ENCODE measurements at regions not wholly inside any gene's neighbourhood (a gene's known extent, or its start where the extent isn't known, plus 50 kb on each side); places are given as distances from the start of the nearest gene placed in this dataset.

DNA sequence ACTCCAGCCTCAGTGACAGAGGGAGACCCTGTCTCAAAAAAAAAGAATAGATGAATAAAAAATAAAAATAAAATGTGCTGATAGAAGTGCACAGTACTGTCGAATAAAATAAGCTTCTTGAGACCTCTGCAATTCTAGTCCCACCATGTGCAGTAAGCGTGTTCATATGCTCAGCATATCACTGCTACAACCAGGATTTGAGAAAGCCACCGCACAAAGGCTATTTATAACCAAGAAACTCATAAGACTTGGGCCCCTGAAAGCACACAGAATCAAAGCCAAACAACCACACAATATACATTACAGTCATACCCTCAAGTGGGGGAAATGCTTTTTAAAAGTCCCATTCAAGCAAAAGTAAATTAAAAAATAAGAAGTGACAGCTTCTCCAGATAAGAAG, 56.5 kb upstream of the FXR1 start:
- 50 to 85% (median 82%) methylated on average over 3 of the region's 3 CpGs for WGBS, 5 donors
- no peak overlapping the region for H3K27ac ChIP-seq
- DNase-seq, result no peak
- H3K27me3 ChIP-seq, result peaks cover 0 to 3% (median 0%) of the 10 kb centered on the region in 3 donors
- H3K4me3 ChIP-seq, result no peak overlapping the region
- intact Hi-C loops (cut with DNase I; ENCODE audit: low total_unique reads), result no loop called here
- no peaks in the 10 kb centered on the region for H3K4me1 ChIP-seq
- TF ChIP-seq EP300 (IDR thresholded peaks at IDR 0.05) (no peak), POLR2A (IDR thresholded peaks at IDR 0.05) (no peak), POLR2AphosphoS5 (IDR thresholded peaks at IDR 0.05) (no peak)
- TF ChIP-seq, protein P1, sequence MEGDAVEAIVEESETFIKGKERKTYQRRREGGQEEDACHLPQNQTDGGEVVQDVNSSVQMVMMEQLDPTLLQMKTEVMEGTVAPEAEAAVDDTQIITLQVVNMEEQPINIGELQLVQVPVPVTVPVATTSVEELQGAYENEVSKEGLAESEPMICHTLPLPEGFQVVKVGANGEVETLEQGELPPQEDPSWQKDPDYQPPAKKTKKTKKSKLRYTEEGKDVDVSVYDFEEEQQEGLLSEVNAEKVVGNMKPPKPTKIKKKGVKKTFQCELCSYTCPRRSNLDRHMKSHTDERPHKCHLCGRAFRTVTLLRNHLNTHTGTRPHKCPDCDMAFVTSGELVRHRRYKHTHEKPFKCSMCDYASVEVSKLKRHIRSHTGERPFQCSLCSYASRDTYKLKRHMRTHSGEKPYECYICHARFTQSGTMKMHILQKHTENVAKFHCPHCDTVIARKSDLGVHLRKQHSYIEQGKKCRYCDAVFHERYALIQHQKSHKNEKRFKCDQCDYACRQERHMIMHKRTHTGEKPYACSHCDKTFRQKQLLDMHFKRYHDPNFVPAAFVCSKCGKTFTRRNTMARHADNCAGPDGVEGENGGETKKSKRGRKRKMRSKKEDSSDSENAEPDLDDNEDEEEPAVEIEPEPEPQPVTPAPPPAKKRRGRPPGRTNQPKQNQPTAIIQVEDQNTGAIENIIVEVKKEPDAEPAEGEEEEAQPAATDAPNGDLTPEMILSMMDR (IDR thresholded peaks at IDR 0.05), result no peak
- peaks cover 0 to 10% (median 0%) of the 10 kb centered on the region in 4 donors for H3K9me3 ChIP-seq
- no peaks in the 10 kb centered on the region for H3K36me3 ChIP-seq

DNA sequence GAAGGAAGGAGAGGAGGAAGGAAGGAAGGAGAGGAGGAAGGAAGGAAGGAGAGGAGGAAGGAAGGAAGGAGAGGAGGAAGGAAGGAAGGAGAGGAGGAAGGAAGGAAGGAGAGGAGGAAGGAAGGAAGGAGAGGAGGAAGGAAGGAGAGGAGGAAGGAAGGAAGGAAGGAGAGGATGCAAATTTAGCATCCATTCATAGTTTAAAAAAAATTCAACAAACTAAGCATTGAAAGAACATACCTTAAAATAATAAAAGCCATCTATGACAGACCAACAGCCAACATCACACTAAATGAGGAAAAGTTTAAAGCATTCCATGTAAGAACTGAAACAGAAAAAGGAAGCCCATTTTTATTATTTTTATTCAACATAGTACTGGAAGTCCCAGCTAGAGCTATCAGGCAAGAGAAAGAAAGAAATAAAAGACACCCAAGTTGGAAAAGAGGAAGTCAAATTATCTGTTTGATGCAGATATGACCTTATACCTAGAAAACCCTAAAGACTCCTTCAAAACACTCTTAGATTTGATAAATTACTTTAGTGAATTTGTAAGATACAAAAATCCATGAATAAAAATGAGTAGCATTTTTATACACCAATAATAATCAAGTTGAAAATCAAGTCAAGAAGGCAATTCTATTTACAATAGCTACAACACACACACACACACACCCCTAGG, 52.2 kb upstream of the FXR1 start:
- Histone ChIP-seq H3K36me3 (no peaks in the 10 kb centered on the region), H3K4me3 (no peak overlapping the region), H3K9me3 (peaks cover 0 to 10% (median 0%) of the 10 kb centered on the region in 4 donors), H3K27ac (no peak overlapping the region), H3K27me3 (no peaks in the 10 kb centered on the region), H3K4me1 (no peaks in the 10 kb centered on the region)
- no peak for DNase-seq
- intact Hi-C loops (cut with DNase I; ENCODE audit: low total_unique reads), result no loop called here
- no peak for TF ChIP-seq POLR2A (IDR thresholded peaks at IDR 0.05)
- TF ChIP-seq, protein P1 (IDR thresholded peaks at IDR 0.05), result no peak
- TF ChIP-seq EP300 (IDR thresholded peaks at IDR 0.05), result no peak
- no peak for TF ChIP-seq POLR2AphosphoS5 (IDR thresholded peaks at IDR 0.05)

All from stomach (tissue), 8 donors.